Heart left ventricle (tissue), 16 donors: ENCODE measurements at regions not wholly inside any gene's neighbourhood (a gene's known extent, or its start where the extent isn't known, plus 50 kb on each side); places are given as distances from the start of the nearest gene placed in this dataset.

Source experiments
- ATAC-seq, 4 donors: fragments of 200-7000 bp; cut with Tn5 transposase; one replicate each; pipeline ENCODE4 v1.9.1; 2020 to 2022; ENCODE audit warnings: moderate library complexity in 4 of 4, mild to moderate bottlenecking in 3 of 4, moderate number of reproducible peaks in 1 of 4
- DNase-seq, 5 donors: peaks; one replicate each; pipeline ENCODE4 v3.0.0-alpha.2; 2020
- H3K27ac ChIP-seq, 12 donors: fragments of 200-600 bp; sonication (generic) in 4 of 12; one replicate each; pipeline versions ENCODE4 v1.5.0 to v1.8.0; 2016 to 2022; ENCODE audit warnings: mild to moderate bottlenecking in 2 of 12
- H3K27me3 ChIP-seq, 9 donors: fragments of 200-600 bp; sonication (generic) in 2 of 9; one replicate each; pipeline versions ENCODE4 v1.5.1 to v1.8.0; 2016 to 2022; ENCODE audit warnings: mild to moderate bottlenecking in 3 of 9
- H3K36me3 ChIP-seq, 9 donors: fragments of 200-600 bp; sonication (generic) in 2 of 9; one replicate each; pipeline versions ENCODE4 v1.5.0 to v1.8.0; 2018 to 2022; ENCODE audit warnings: mild to moderate bottlenecking in 2 of 9
- H3K4me1 ChIP-seq, 12 donors: fragments of 200-600 bp; sonication (generic) in 4 of 12; one replicate each; pipeline versions ENCODE4 v1.5.0 to v1.8.0; 2016 to 2022; ENCODE audit warnings: mild to moderate bottlenecking in 3 of 12
- H3K4me3 ChIP-seq, 12 donors: fragments of 200-600 bp; sonication (generic) in 4 of 12; one replicate each; pipeline versions ENCODE4 v1.5.0 to v1.8.0; 2017 to 2022; ENCODE audit warnings: mild to moderate bottlenecking in 9 of 12, moderate library complexity in 4 of 12
- H3K9me3 ChIP-seq, 12 donors: fragments of 200-600 bp; sonication (generic) in 4 of 12; one replicate each; pipeline versions ENCODE4 v1.5.0 to v1.8.0; 2016 to 2022; ENCODE audit warnings: mild to moderate bottlenecking in 1 of 12
- POLR2A ChIP-seq, 2 donors: fragments of 450-650 bp; IDR thresholded peaks; one replicate each; pipeline ENCODE4 v1.6.1; 2017; ENCODE audit warnings: antibody characterized with exemption in 2 of 2, mild to moderate bottlenecking in 2 of 2, moderate library complexity in 2 of 2
- WGBS, 4 donors: extraction: QIAGEN DNeasy Blood & Tissue Kit in 2 of 4; methylation state at CpG; one replicate each; pipeline versions ENCODE4 v1.1.5 to v1.1.7; 2013 to 2018; 5-methylcytosine and 5-hydroxymethylcytosine counted together
- intact Hi-C, 10 donors: fragments of 100-400 bp; cut with DNase I; formaldehyde crosslinking; loops; one replicate each; pipeline versions ENCODE4 v1.11.1 to v1.14.2; 2022
- TF ChIP-seq, protein P1 (sequence below), 12 donors: fragments of 200-600 bp; sonication (generic) in 4 of 12; IDR thresholded peaks; one replicate each; pipeline versions ENCODE4 v1.5.0 to v1.8.0; 2018 to 2022; ENCODE audit warnings: antibody characterized with exemption in 12 of 12, mild to moderate bottlenecking in 5 of 12
- donor health status: ischemic (EF 13 %, LVEDD 7.1; RV severe dilation, severe dysfunction).
- donor health status: healthy with polysubstance abuse.
- donor health status: DM: no; HTN: yes; CAD: no.
- donor health status: DM: no; HTN: no; CAD: no.
- donor health status: ischemic (EF 25% LVEDD 6.9; RV normal size, moderate dysfunction).
- donor health status: ischemic (EF 25% LVEDD 5.7; RV mildly dilated, moderate dysfunction).
- donor health status: healthy.
- donor health status: DM: yes; HTN: yes; CAD: no.
- donor health status: ischemic (EF 35%, LVEDD 5.7; RV mildly dilated, moderate dysfunction).
- donor health status: nonischemic (EF 11% LVEDD 7.7; RV severe dilation, severe dysfunction).
- donor health status: DM: yes; HTN: yes; CAD: no.
- donor health status: PGD.
- donor health status: ischemic (EF 29% LVEDD 5.4; RV normal size, mild dysfunction).
- donor health status: nonischemic (EF 23%, LVEDD 6.1; RV moderate dilation, normal function).

DNA sequence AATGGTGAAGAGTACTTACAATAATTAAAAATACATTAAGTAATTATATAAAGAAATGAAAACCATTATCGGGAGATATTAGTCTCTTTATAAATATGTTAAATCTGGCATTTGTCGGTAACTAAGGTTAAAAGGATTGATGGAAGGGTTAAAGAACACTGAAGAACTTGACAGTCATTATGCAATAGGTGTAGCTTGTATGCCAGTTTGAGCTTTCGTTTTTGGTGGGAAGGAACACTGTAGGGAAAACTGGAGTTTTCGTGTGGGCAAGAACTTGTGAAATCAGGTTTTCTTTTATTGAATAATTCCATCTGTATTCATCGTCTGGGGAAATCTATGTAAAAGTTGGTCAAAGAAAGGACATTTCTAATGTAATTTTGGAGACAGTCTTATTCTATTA, 142.3 kb downstream of the DMRTA1 start:
- intact Hi-C loops: no loop called here
- no peaks in the 10 kb centered on the region for H3K27me3 ChIP-seq
- no peaks in the 10 kb centered on the region for H3K36me3 ChIP-seq
- no peak overlapping the region for H3K4me3 ChIP-seq
- H3K27ac ChIP-seq: no peak overlapping the region
- no peak for ATAC-seq
- 80 to 84% (median 82%) methylated on average over 5 of the region's 5 CpGs for WGBS, 4 donors
- no peaks in the 10 kb centered on the region for H3K4me1 ChIP-seq
- no peaks in the 10 kb centered on the region for H3K9me3 ChIP-seq
- DNase-seq: no peak
- TF ChIP-seq POLR2A (IDR thresholded peaks at IDR 0.05): no peak
- TF ChIP-seq, protein P1, sequence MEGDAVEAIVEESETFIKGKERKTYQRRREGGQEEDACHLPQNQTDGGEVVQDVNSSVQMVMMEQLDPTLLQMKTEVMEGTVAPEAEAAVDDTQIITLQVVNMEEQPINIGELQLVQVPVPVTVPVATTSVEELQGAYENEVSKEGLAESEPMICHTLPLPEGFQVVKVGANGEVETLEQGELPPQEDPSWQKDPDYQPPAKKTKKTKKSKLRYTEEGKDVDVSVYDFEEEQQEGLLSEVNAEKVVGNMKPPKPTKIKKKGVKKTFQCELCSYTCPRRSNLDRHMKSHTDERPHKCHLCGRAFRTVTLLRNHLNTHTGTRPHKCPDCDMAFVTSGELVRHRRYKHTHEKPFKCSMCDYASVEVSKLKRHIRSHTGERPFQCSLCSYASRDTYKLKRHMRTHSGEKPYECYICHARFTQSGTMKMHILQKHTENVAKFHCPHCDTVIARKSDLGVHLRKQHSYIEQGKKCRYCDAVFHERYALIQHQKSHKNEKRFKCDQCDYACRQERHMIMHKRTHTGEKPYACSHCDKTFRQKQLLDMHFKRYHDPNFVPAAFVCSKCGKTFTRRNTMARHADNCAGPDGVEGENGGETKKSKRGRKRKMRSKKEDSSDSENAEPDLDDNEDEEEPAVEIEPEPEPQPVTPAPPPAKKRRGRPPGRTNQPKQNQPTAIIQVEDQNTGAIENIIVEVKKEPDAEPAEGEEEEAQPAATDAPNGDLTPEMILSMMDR (IDR thresholded peaks at IDR 0.05): no peak

DNA sequence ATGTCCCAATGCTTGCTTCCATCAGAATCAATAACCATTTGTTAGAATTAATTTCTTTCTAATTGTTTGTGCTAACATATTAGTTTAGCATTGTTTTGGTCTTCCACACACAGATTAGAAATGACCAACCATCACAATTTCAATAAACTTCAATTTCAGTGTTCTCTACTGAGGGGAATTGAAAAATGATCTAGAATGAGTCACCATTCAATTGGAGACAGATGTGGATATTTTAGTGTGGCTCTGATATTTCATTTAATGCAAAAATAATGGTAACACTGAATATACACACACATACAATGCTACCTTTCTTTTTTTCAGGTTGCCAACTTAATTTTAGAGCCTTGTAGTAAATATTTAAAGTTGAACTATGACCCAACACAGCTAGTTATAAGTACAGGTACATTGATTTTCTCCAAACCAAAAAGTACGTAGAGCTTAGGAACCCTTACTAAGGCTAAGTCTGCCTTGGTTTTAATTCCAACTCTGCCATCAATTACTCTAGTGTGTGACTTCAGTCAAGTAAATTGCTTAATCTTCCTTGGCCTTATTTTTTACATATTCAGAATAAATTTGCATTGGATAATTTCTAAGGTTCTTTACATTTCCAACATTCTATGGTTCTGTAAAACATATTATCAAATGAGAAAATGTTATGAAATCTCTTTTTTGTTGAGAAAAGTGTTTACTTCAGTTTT, 143.9 kb downstream of the DMRTA1 start:
- intact Hi-C loops: no loop called here

GRCh38 chr9:22595805-22596204, 149.2 kb downstream of the DMRTA1 start:
- H3K9me3 ChIP-seq: no peaks in the 10 kb centered on the region
- H3K4me3 ChIP-seq: no peak overlapping the region
- no peak for TF ChIP-seq POLR2A (IDR thresholded peaks at IDR 0.05)
- TF ChIP-seq, protein P1 (IDR thresholded peaks at IDR 0.05): no peak
- intact Hi-C loops: no loop called here
- H3K27me3 ChIP-seq: no peaks in the 10 kb centered on the region
- H3K36me3 ChIP-seq: no peaks in the 10 kb centered on the region
- DNase-seq: no peak
- no peak for ATAC-seq
- no peaks in the 10 kb centered on the region for H3K4me1 ChIP-seq
- 82 to 98% (median 88%) methylated on average over 3 of the region's 3 CpGs for WGBS, 4 donors
- no peak overlapping the region for H3K27ac ChIP-seq

More for the DNA sequence above, 143.9 kb downstream of the DMRTA1 start:
- Histone ChIP-seq H3K4me3 (no peak overlapping the region), H3K9me3 (no peaks in the 10 kb centered on the region), H3K27me3 (no peaks in the 10 kb centered on the region), H3K36me3 (no peaks in the 10 kb centered on the region), H3K27ac (no peak overlapping the region), H3K4me1 (no peaks in the 10 kb centered on the region)
- TF ChIP-seq, protein P1 (IDR thresholded peaks at IDR 0.05): no peak
- no peak for TF ChIP-seq POLR2A (IDR thresholded peaks at IDR 0.05)
- no peak for ATAC-seq
- no peak for DNase-seq
- 82 to 97% (median 92%) methylated on average over 1 of the region's 1 CpG for WGBS, 4 donors

DNA sequence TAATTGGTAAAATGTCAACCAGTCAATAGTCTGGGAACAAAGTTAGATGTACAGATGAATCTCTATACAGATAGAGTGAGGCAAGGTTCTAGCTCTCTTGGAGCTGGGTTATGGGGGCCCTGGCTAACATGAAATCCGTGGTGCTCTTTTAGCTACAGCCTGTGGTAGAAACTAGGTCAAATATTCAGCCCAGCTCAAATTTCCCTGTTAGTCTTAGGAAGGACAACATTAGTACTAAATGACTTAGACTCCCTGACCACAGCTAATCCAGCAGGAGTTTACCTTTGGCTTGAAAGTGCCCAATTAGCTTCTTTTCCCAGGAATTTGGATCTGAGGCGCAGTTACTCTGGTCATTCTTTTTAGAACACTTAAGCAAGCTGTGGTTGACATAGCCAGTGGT, 170.5 kb downstream of the DMRTA1 start:
- no peak overlapping the region for H3K4me3 ChIP-seq
- H3K9me3 ChIP-seq: peaks cover 0 to 10% (median 0%) of the 10 kb centered on the region in 12 donors
- DNase-seq: no peak
- no peaks in the 10 kb centered on the region for H3K27me3 ChIP-seq
- TF ChIP-seq POLR2A (IDR thresholded peaks at IDR 0.05): no peak
- TF ChIP-seq, protein P1 (IDR thresholded peaks at IDR 0.05): no peak
- intact Hi-C loops: no loop called here
- H3K27ac ChIP-seq: no peak overlapping the region
- WGBS, 4 donors: 53 to 61% (median 58%) methylated on average over 2 of the region's 2 CpGs
- no peak for ATAC-seq
- no peaks in the 10 kb centered on the region for H3K4me1 ChIP-seq
- no peaks in the 10 kb centered on the region for H3K36me3 ChIP-seq
